HG03575 (cell line): ENCODE measurements at regions not wholly inside any gene's neighbourhood (a gene's known extent, or its start where the extent isn't known, plus 50 kb on each side); places are given as distances from the start of the nearest gene placed in this dataset.

ENCODE experiments used
- ATAC-seq: cut with Tn5 transposase; IDR thresholded peaks from one replicate; pipeline ENCODE4 v1.9.1; 2021; ENCODE audit not compliant: unreplicated experiment, insufficient number of reproducible peaks, low FRiP score; ENCODE audit errors: extremely low read depth

DNA sequence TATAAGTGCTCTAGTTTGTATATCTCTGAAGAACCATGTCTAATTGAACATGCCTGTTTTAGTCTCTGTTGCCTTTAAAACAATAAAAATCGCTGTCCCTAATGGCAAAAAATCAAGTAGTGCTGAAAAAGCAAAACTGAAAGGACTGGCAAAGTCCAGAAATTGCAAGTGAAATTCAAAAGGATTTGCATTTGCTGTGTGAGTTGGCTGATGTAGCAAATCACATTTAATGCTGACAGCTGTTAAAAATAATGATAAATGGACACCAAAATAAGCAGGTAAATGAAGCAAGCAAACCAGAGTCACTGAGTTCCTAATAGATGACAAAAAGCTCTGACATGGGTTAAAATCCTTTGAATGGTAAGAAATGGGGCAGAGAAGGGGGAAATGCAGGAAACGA is 874.1 kb downstream of the GRM8 start:
- no peak for ATAC-seq

GRCh38 chr7:126370038-126370668 is 882.6 kb downstream of the GRM8 start:
- no peak for ATAC-seq

- ATAC-seq, result no peak
Measured at GRCh38 chr7:126362746-126363145, 890.0 kb downstream of the GRM8 start.

- ATAC-seq, result no peak
Measured at GRCh38 chr7:126361183-126361582, 891.6 kb downstream of the GRM8 start.

- no peak for ATAC-seq
Measured at GRCh38 chr7:126339813-126340212, 912.9 kb downstream of the GRM8 start.

- ATAC-seq, result no peak
Measured at GRCh38 chr7:126305671-126306070, 947.1 kb downstream of the GRM8 start.

DNA sequence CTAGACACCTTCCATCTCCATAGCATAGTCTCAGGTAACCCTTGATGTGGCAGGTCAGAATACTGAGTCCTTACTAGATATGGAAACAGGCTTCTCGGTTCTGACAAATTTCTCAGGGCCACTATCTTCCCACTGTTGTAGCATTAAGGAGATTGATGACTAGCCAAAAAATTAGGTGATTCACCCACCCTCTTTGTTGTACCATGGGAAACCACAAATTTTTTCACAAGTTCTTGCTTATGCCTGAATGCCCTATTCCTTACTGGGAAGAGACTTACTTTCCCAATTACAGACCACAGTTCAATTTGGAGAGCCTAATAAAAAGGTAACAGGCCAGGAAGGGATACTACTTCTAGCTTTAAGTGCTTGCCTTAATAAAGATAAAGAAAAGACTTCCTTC is 948.8 kb downstream of the GRM8 start:
- no peak for ATAC-seq

DNA sequence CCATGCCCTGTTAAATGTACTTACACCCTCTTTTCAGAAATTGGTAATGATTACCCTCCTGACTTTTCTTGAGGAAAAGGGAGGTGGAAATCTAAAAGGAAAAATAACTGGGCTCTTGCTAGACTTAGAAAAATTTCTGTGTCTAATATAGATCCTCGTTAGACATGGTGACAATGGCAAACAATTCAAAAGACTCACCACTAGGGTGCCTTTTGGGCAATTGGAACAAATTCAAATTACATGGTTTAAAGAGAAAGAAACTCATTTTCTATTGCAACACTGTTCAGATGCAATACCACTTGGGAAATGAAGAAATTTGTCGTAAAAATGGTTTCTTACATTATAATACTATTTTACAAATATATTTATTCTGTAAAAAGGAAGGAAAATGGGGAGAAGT is 950.1 kb downstream of the GRM8 start:
- ATAC-seq, result no peak

GRCh38 chr7:126286317-126286716 is 966.4 kb downstream of the GRM8 start:
- ATAC-seq, result no peak

GRCh38 chr7:126236261-126236660 is 1016.5 kb downstream of the GRM8 start:
- no peak for ATAC-seq

GRCh38 chr7:126228356-126229061 is 1024.2 kb downstream of the GRM8 start:
- ATAC-seq, result no peak

DNA sequence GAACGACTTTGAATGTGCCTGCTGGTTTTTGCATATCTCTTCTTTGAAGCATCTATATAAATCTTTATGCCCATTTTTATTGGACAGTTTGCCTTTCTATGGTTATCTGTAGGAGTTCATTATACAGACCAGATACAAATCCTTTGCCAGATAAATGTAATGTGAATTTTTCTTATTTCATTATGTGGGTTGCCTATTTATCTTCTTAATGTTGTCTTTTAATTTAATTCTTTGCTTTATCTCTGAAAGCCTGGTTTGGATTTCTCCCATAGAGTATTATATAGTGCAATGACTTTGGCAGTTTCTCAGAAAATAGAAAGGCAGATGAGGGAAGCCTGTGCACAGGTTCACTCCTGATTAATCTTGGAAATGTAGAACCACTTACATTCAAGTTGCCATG is 1025.1 kb downstream of the GRM8 start:
- ATAC-seq, result no peak

- ATAC-seq, result no peak
Measured at GRCh38 chr7:126227055-126227454, 1025.7 kb downstream of the GRM8 start.

- no peak for ATAC-seq
Measured at GRCh38 chr7:126223729-126224128, 1029.0 kb downstream of the GRM8 start.

DNA sequence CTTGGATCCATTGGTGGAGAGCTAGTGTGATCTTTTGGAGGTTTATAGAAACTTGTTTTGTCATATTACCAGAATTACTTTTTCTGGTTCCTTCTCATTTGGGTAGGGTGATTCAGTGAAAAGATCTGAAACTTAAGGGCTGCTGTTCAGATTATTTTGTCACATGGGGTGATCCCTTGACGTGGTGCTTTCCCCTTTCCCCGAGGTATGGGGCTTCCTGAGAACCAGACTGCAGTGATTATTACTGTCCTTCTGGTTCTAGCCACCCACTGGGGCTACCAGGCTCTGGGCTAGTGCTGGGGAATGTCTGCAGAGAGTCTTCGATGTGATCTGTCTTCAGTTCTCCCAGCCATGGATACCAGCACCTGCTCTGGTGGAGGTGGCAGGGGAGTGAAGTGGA is 1030.0 kb downstream of the GRM8 start:
- ATAC-seq, result no peak

DNA sequence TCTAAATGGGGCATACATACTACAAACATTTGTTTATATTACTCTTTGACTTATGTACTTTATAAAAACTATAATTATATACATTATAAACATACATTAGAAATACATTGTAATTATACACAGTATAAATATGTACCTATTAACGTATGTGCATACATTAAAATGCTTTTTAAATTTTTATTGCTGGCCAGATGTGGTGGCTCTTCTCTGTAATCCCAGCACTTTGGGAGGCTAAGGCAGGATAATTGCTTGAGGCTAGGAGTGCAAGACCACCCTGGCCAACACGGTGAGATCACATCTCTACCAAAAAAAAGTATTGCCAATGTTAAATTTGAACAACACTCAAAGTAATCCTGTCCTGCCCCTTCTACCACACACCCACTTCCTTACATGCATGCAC is 1037.0 kb downstream of the GRM8 start:
- ATAC-seq, result no peak

GRCh38 chr7:126213876-126214275 is 1038.9 kb downstream of the GRM8 start:
- ATAC-seq, result no peak

DNA sequence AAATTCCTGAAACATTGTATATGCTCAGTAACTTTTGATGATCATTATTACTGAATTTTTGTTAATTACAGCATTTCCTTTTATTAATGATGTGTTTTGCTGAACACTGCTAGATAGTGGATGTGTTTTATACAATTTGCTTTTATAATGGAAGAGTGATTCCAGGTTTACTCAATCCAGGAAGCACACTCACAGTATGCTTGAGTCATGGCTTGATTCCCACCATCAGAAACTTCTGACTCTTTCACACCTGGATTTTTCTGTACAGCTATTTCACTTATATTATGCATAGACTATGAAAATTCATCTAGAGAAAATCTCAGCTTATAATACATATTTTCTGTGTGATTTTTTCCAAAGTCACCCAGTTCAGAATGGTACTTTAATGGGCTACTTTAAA is 1040.9 kb downstream of the GRM8 start:
- ATAC-seq, result no peak

DNA sequence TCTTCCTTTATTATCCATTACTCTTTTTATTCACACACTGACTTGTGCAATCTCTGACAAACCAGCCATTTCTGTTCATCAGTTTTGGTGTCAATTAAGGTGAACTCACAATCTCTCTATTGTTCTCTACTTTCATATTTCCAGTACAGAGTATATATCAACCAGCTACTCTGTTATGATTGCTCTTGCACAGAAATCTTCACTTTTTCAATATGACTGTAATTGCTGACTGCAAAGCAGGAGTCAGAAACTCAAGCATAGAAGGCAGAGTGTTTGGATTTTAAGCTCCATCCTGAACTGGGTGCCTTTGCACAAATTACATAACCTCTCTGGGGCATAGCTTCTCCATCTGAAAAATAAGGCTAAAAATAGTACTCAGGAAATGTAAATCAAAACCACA is 1042.0 kb downstream of the GRM8 start:
- ATAC-seq, result no peak

DNA sequence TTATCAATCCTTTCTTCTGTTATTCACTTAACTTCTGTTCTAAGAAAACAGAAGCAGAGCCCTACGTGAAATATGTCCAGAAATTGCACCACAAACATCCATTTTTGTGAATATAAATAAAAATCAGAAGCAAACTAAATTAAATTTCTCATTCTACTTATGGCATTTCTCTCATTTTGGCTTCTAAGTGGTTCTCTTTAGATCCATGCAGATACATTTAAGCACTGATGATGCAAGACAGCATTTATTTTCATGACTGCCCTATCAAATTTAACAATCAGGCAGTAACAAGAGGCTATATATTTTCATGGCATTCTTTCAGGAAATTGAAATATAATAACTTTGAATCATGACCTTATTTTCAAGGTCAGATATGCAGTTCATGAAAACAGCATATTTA is 1049.6 kb downstream of the GRM8 start:
- no peak for ATAC-seq

GRCh38 chr7:126202177-126202576 is 1050.6 kb downstream of the GRM8 start:
- ATAC-seq, result no peak
